Loucy (cell line): ENCODE measurements at regions not wholly inside any gene's neighbourhood (a gene's known extent, or its start where the extent isn't known, plus 50 kb on each side); places are given as distances from the start of the nearest gene placed in this dataset.

Experiments
- H2AFZ ChIP-seq: fragments of 200-600 bp; sonication (generic); 2 replicates; pipeline ENCODE4 v1.6.0; 2016; ENCODE audit warnings: antibody characterized with exemption, mild to moderate bottlenecking, low read length, moderate library complexity
- H3F3A ChIP-seq: fragments of 200-600 bp; 2 replicates; pipeline ENCODE4 v1.6.0; 2016; ENCODE audit warnings: antibody characterized with exemption, low read depth, mild to moderate bottlenecking
- H3K27me3 ChIP-seq: fragments of 200-600 bp; sonication (generic); 2 replicates; pipeline ENCODE4 v1.6.1; 2014; ENCODE audit warnings: low read length, mild to moderate bottlenecking; ENCODE audit not compliant: insufficient read depth, poor library complexity, severe bottlenecking
- H3K36me3 ChIP-seq: fragments of 200-600 bp; sonication (generic); 2 replicates; pipeline ENCODE4 v1.6.1; 2016; ENCODE audit warnings: low read length; ENCODE audit not compliant: insufficient read depth
- H3K4me1 ChIP-seq: fragments of 200-600 bp; sonication (generic); 2 replicates; pipeline ENCODE4 v1.5.1; 2014; ENCODE audit warnings: low read length, mild to moderate bottlenecking; ENCODE audit not compliant: insufficient read depth, poor library complexity, severe bottlenecking
- H3K4me2 ChIP-seq: fragments of 200-600 bp; sonication (generic); 2 replicates; pipeline ENCODE4 v1.6.0; 2014; ENCODE audit warnings: antibody characterized with exemption, low read length, low read depth, mild to moderate bottlenecking; ENCODE audit not compliant: poor library complexity, severe bottlenecking
- H3K4me3 ChIP-seq: fragments of 200-600 bp; sonication (generic); 2 replicates; pipeline ENCODE4 v1.5.1; 2014; ENCODE audit warnings: low read length, mild to moderate bottlenecking, mixed read lengths; ENCODE audit not compliant: poor library complexity, severe bottlenecking
- H3K79me2 ChIP-seq: fragments of 200-600 bp; sonication (generic); 2 replicates; pipeline ENCODE4 v1.6.1; 2014; ENCODE audit warnings: low read length; ENCODE audit not compliant: insufficient read depth
- H3K9ac ChIP-seq: fragments of 200-600 bp; sonication (generic); 2 replicates; pipeline ENCODE4 v1.6.0; 2014; ENCODE audit warnings: mild to moderate bottlenecking, low read depth, low read length, moderate library complexity; ENCODE audit not compliant: poor library complexity, severe bottlenecking
- H3K9me2 ChIP-seq: fragments of 200-600 bp; sonication (generic); replicated peaks from 2 replicates; pipeline ENCODE4 v1.6.1; 2016; ENCODE audit warnings: low read depth, low read length, mixed read lengths
- H3K9me3 ChIP-seq: fragments of 200-600 bp; sonication (generic); 2 replicates; pipeline ENCODE4 v1.6.1; 2014; ENCODE audit warnings: mild to moderate bottlenecking, antibody characterized with exemption, low read length, low read depth; ENCODE audit not compliant: insufficient read depth
- H4K20me1 ChIP-seq: fragments of 200-600 bp; sonication (generic); 2 replicates; pipeline ENCODE4 v1.6.0; 2014; ENCODE audit warnings: antibody characterized with exemption, low read length, mild to moderate bottlenecking; ENCODE audit not compliant: insufficient read depth, poor library complexity, severe bottlenecking
- CTCF ChIP-seq: fragments of 200-600 bp; sonication (generic); conservative IDR thresholded peaks from 2 replicates; pipeline ENCODE4 v1.5.1; 2014; ENCODE audit warnings: mild to moderate bottlenecking, antibody characterized with exemption, low read length
- EZH2phosphoT487 ChIP-seq: fragments of 200-600 bp; IDR thresholded peaks from 2 replicates; pipeline ENCODE4 v1.6.1; 2018; ENCODE audit warnings: antibody characterized with exemption, mild to moderate bottlenecking, moderate library complexity, borderline replicate concordance

- Histone ChIP-seq H3K79me2 (no peaks in the 10 kb centered on the region), H3K9ac (no peak overlapping the region), H3K4me3 (no peak overlapping the region), H2AFZ (no peak overlapping the region), H3K4me1 (no peaks in the 10 kb centered on the region), H3K36me3 (no peaks in the 10 kb centered on the region), H3K4me2 (no peak overlapping the region), H3K27me3 (no peaks in the 10 kb centered on the region), H3K9me3 (no peaks in the 10 kb centered on the region), H3F3A (no peaks in the 10 kb centered on the region), H3K9me2 (no peaks in the 10 kb centered on the region), H4K20me1 (no peaks in the 10 kb centered on the region)
- TF ChIP-seq EZH2phosphoT487 (no peak), CTCF (no peak)
Measured at GRCh38 chrX:7283741-7284140, 135.8 kb upstream of the PUDP start.

- H3F3A ChIP-seq = no peaks in the 10 kb centered on the region
- no peaks in the 10 kb centered on the region for H4K20me1 ChIP-seq
- no peaks in the 10 kb centered on the region for H3K4me1 ChIP-seq
- H3K4me2 ChIP-seq = no peak overlapping the region
- H3K27me3 ChIP-seq = no peaks in the 10 kb centered on the region
- H3K9me3 ChIP-seq = no peaks in the 10 kb centered on the region
- no peaks in the 10 kb centered on the region for H3K36me3 ChIP-seq
- H3K9me2 ChIP-seq = no peaks in the 10 kb centered on the region
- H3K9ac ChIP-seq = no peak overlapping the region
- no peaks in the 10 kb centered on the region for H3K79me2 ChIP-seq
- H3K4me3 ChIP-seq = no peak overlapping the region
- no peak overlapping the region for H2AFZ ChIP-seq
- no peak for TF ChIP-seq EZH2phosphoT487
Measured at GRCh38 chrX:7280520-7280919, 132.6 kb upstream of the PUDP start.

- no peak overlapping the region for H3K4me3 ChIP-seq
- no peaks in the 10 kb centered on the region for H3F3A ChIP-seq
- no peaks in the 10 kb centered on the region for H4K20me1 ChIP-seq
- H3K4me2 ChIP-seq = no peak overlapping the region
- no peaks in the 10 kb centered on the region for H3K27me3 ChIP-seq
- TF ChIP-seq EZH2phosphoT487 (no peak), CTCF (no peak)
- H2AFZ ChIP-seq = no peak overlapping the region
- H3K36me3 ChIP-seq = no peaks in the 10 kb centered on the region
- no peak overlapping the region for H3K9ac ChIP-seq
- no peaks in the 10 kb centered on the region for H3K9me3 ChIP-seq
- no peaks in the 10 kb centered on the region for H3K4me1 ChIP-seq
- no peaks in the 10 kb centered on the region for H3K79me2 ChIP-seq
- no peaks in the 10 kb centered on the region for H3K9me2 ChIP-seq
Measured at GRCh38 chrX:7272346-7272745, 124.4 kb upstream of the PUDP start.

GRCh38 chrX:7270933-7271332 lies 123.0 kb upstream of the PUDP start:
- H3K9me2 ChIP-seq = no peaks in the 10 kb centered on the region
- no peak overlapping the region for H3K4me2 ChIP-seq
- TF ChIP-seq EZH2phosphoT487 (no peak), CTCF (no peak)
- no peaks in the 10 kb centered on the region for H4K20me1 ChIP-seq
- H3K79me2 ChIP-seq = no peaks in the 10 kb centered on the region
- H3K9ac ChIP-seq = no peak overlapping the region
- H2AFZ ChIP-seq = no peak overlapping the region
- H3F3A ChIP-seq = no peaks in the 10 kb centered on the region
- H3K4me1 ChIP-seq = no peaks in the 10 kb centered on the region
- no peaks in the 10 kb centered on the region for H3K9me3 ChIP-seq
- no peaks in the 10 kb centered on the region for H3K27me3 ChIP-seq
- no peaks in the 10 kb centered on the region for H3K36me3 ChIP-seq
- no peak overlapping the region for H3K4me3 ChIP-seq
